A549 (cell line): ENCODE measurements at regions not wholly inside any gene's neighbourhood (a gene's known extent, or its start where the extent isn't known, plus 50 kb on each side); places are given as distances from the start of the nearest gene placed in this dataset.

ENCODE experiments used
- CEBPB ChIP-seq, 2 experiments: fragments of >200 bp in 1 of 2; sonication (Bioruptor Twin) in 1 of 2; formaldehyde crosslinking in 1 of 2; IDR thresholded peaks; 2 replicates each; pipeline ENCODE4 v1.6.1; 2012 to 2016
- CHD4 ChIP-seq: fragments of 200-600 bp; sonication (generic); IDR thresholded peaks from 2 replicates; pipeline ENCODE4 v1.6.1; 2016; ENCODE audit warnings: antibody characterized with exemption, mild to moderate bottlenecking, borderline replicate concordance
- CTCF ChIP-seq: fragments of >200 bp; sonication (Bioruptor Twin); formaldehyde crosslinking; IDR thresholded peaks from 3 replicates; pipeline ENCODE4 v1.5.1; 2016
- FOSL2 ChIP-seq, 2 experiments: fragments of 450-650 bp in 1 of 2; fragments of >200 bp in 1 of 2; sonication (Bioruptor Twin) in 1 of 2; formaldehyde crosslinking; IDR thresholded peaks; 2 replicates each; pipeline versions ENCODE4 v1.5.0 to v1.6.1; 2016 to 2020; ENCODE audit warnings: mild to moderate bottlenecking in 1 of 2, moderate library complexity in 1 of 2
- MYC ChIP-seq: IDR thresholded peaks from 2 replicates; pipeline ENCODE4 v1.6.1; 2012; ENCODE audit warnings: mild to moderate bottlenecking, inconsistent platforms, low read length, improper control_type of control experiment, borderline replicate concordance
- NR3C1 ChIP-seq: fragments of >200 bp; sonication (Bioruptor Twin); formaldehyde crosslinking; IDR thresholded peaks from 3 replicates; pipeline ENCODE4 v1.6.1; 2017
- POLR2A ChIP-seq: IDR thresholded peaks from 2 replicates; pipeline ENCODE4 v1.6.1; 2012; ENCODE audit warnings: mild to moderate bottlenecking, low read length
- RCOR1 ChIP-seq: fragments of 150-350 bp; IDR thresholded peaks from 2 replicates; pipeline ENCODE4 v1.6.1; 2014; ENCODE audit warnings: antibody characterized with exemption, low read length, low read depth
- RFX5 ChIP-seq: fragments of 450-650 bp; IDR thresholded peaks from 2 replicates; pipeline ENCODE4 v1.7.1; 2014; ENCODE audit warnings: antibody characterized with exemption, mild to moderate bottlenecking, moderate library complexity
- ZFP36 ChIP-seq: fragments of 450-650 bp; IDR thresholded peaks from 2 replicates; pipeline ENCODE4 v1.6.1; 2014; ENCODE audit warnings: borderline replicate concordance; ENCODE audit not compliant: partially characterized antibody
- ZSCAN20 ChIP-seq: fragments of 250-450 bp; sonication (Bioruptor Pico); IDR thresholded peaks from 2 replicates; pipeline ENCODE4 v1.8.0; 2022; ENCODE audit warnings: mild to moderate bottlenecking, moderate library complexity
- TF ChIP-seq, protein P1 (sequence below): IDR thresholded peaks from 2 replicates; pipeline ENCODE4 v1.6.1; 2012; ENCODE audit warnings: low read depth, borderline replicate concordance
- TF ChIP-seq, protein P2 (sequence below): fragments of 450-650 bp; IDR thresholded peaks from 2 replicates; pipeline ENCODE4 v1.6.1; 2014; ENCODE audit warnings: antibody characterized with exemption

- TF ChIP-seq CTCF: no peak
- TF ChIP-seq, protein P1, sequence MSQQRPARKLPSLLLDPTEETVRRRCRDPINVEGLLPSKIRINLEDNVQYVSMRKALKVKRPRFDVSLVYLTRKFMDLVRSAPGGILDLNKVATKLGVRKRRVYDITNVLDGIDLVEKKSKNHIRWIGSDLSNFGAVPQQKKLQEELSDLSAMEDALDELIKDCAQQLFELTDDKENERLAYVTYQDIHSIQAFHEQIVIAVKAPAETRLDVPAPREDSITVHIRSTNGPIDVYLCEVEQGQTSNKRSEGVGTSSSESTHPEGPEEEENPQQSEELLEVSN: no peak
- no peak for TF ChIP-seq POLR2A
- no peak for TF ChIP-seq ZFP36
- TF ChIP-seq CHD4: no peak
- no peak for TF ChIP-seq FOSL2 (IDR thresholded peaks at IDR 0.05)
- no peak for TF ChIP-seq FOSL2 (CRISPR knock-in tag; IDR thresholded peaks at IDR 0.05)
- TF ChIP-seq ZSCAN20 (CRISPR knock-in tag): no peak
- TF ChIP-seq, protein P2, sequence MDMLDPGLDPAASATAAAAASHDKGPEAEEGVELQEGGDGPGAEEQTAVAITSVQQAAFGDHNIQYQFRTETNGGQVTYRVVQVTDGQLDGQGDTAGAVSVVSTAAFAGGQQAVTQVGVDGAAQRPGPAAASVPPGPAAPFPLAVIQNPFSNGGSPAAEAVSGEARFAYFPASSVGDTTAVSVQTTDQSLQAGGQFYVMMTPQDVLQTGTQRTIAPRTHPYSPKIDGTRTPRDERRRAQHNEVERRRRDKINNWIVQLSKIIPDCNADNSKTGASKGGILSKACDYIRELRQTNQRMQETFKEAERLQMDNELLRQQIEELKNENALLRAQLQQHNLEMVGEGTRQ: no peak
- no peak for TF ChIP-seq RFX5
- no peak for TF ChIP-seq NR3C1
- no peak for TF ChIP-seq MYC
- TF ChIP-seq CEBPB (IDR thresholded peaks at IDR 0.05): no peak
- TF ChIP-seq RCOR1: no peak
Observed at GRCh38 chr3:177335728-177336127, 138.4 kb upstream of the TBL1XR1 start.
